Coronary artery (tissue), 2 donors: ENCODE measurements at regions not wholly inside any gene's neighbourhood (a gene's known extent, or its start where the extent isn't known, plus 50 kb on each side); places are given as distances from the start of the nearest gene placed in this dataset.

Experiments
- DNase-seq: peaks from one replicate; pipeline ENCODE4 v3.0.0-alpha.2; 2017; ENCODE audit warnings: low spot score
- H3K27ac ChIP-seq, 2 donors: fragments of 200-600 bp; sonication (generic); one replicate each; pipeline ENCODE4 v1.5.1; 2016 to 2019
- H3K4me3 ChIP-seq: fragments of 200-600 bp; sonication (generic); 2 replicates; pipeline ENCODE4 v1.5.1; 2016; ENCODE audit warnings: mild to moderate bottlenecking, moderate library complexity
- CTCF ChIP-seq: fragments of 200-600 bp; sonication (generic); IDR thresholded peaks from one replicate; pipeline ENCODE4 v1.5.1; 2019; ENCODE audit warnings: antibody characterized with exemption

DNA sequence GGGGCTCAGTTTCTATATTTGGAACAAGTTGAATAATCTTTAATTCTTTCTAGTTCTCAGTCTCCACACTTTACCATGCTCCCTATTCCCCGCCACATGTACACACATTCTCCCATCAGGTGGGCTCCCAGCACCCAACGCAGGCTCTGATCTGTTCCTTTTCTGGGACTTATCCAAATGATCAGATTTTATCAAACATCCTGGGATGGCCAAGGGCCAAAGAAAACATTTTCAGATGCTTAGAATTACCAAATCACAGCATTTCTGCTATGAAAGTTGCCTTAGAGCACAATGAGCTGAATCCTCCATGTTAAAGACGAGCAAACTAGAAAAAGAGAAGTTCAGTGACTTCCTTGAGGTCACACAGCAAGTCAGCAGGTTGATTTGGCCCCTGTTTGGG is 153.4 kb downstream of the SEC61B start:
- TF ChIP-seq CTCF = no peak
- DNase-seq = no peak
- H3K27ac ChIP-seq = no peak overlapping the region
- H3K4me3 ChIP-seq = no peak overlapping the region

GRCh38 chr9:99377790-99378775 is 156.0 kb downstream of the SEC61B start:
- DNase-seq = no peak
- no peak overlapping the region for H3K27ac ChIP-seq

GRCh38 chr9:99383536-99383935 is 161.5 kb downstream of the SEC61B start:
- no peak overlapping the region for H3K27ac ChIP-seq
- DNase-seq = no peak
- no peak overlapping the region for H3K4me3 ChIP-seq
- TF ChIP-seq CTCF = no peak

More at GRCh38 chr9:99377790-99378775, 156.0 kb downstream of the SEC61B start:
- no peak for TF ChIP-seq CTCF
- no peak overlapping the region for H3K4me3 ChIP-seq

GRCh38 chr9:99385215-99385614 is 163.1 kb downstream of the SEC61B start:
- no peak for TF ChIP-seq CTCF

DNA sequence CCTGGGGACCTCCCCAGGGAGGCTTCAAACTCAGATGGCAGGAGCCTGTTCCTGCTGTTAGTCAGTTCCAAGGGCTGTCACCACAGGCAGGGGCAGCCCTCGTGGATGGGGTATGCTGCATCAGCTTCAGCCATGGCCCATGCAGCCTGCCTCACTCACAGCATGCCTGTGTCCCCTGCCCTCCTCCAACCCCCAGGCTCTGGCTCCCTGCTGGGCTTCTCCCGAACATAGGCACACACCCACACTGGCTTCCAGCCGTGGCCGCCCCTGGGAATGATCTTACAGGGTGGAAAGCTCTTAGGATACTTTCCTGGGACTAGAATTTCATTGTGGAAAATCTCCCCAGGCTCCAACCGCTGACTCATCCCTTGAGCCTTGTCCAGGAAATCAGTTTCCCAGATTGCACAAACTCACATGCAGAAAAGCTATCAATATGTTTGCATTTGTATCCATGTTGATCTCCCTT is 163.8 kb downstream of the SEC61B start:
- H3K4me3 ChIP-seq = no peak overlapping the region
- TF ChIP-seq CTCF = no peak
- no peak overlapping the region for H3K27ac ChIP-seq
- DNase-seq = no peak

More at GRCh38 chr9:99385215-99385614, 163.1 kb downstream of the SEC61B start:
- H3K4me3 ChIP-seq = no peak overlapping the region
- H3K27ac ChIP-seq = no peak overlapping the region
- DNase-seq = no peak

GRCh38 chr9:99387431-99387830 is 165.3 kb downstream of the SEC61B start:
- TF ChIP-seq CTCF = no peak
- Histone ChIP-seq H3K4me3 (no peak overlapping the region), H3K27ac (no peak overlapping the region)
- DNase-seq = no peak
